Endodermal cell (in vitro differentiated cells): ENCODE measurements at regions not wholly inside any gene's neighbourhood (a gene's known extent, or its start where the extent isn't known, plus 50 kb on each side); places are given as distances from the start of the nearest gene placed in this dataset.

Experiments
- DNase-seq: peaks from one replicate; pipeline ENCODE4 v3.0.0-alpha.2; 2017
- H3K27ac ChIP-seq: 2 replicates; pipeline ENCODE4 v1.5.1; 2013; ENCODE audit warnings: mild to moderate bottlenecking, low read depth, low read length, moderate library complexity
- H3K27me3 ChIP-seq: 2 replicates; pipeline ENCODE4 v1.6.1; 2013; ENCODE audit warnings: mild to moderate bottlenecking, low read length, moderate library complexity; ENCODE audit not compliant: insufficient read depth, control insufficient read depth, poor library complexity, severe bottlenecking
- H3K36me3 ChIP-seq: 2 replicates; pipeline ENCODE4 v1.7.0; 2013; ENCODE audit warnings: mild to moderate bottlenecking, low read length, moderate library complexity; ENCODE audit not compliant: control insufficient read depth, insufficient read depth
- H3K4me1 ChIP-seq: one replicate; pipeline ENCODE4 v1.7.0; 2013; ENCODE audit warnings: low read length; ENCODE audit not compliant: control insufficient read depth, insufficient read depth
- H3K4me3 ChIP-seq: 2 replicates; pipeline ENCODE4 v1.5.1; 2013; ENCODE audit warnings: mild to moderate bottlenecking, low read length, moderate library complexity
- H3K9ac ChIP-seq: 2 replicates; pipeline ENCODE4 v1.6.1; 2013; ENCODE audit warnings: mild to moderate bottlenecking, low read length, moderate library complexity; ENCODE audit not compliant: poor library complexity, severe bottlenecking; ENCODE audit errors: extremely low read depth
- H3K9me3 ChIP-seq: 2 replicates; pipeline ENCODE4 v1.6.1; 2013; ENCODE audit warnings: mild to moderate bottlenecking, low read length, moderate library complexity; ENCODE audit not compliant: control insufficient read depth
- H3K27ac Mint-ChIP-seq: 2 replicates; pipeline ENCODE4 v1.8.0; 2020; ENCODE audit warnings: mixed read lengths
- H3K27me3 Mint-ChIP-seq: 2 replicates; pipeline ENCODE4 v1.8.0; 2021; ENCODE audit warnings: mild to moderate bottlenecking, mixed read lengths; ENCODE audit not compliant: insufficient read depth
- H3K36me3 Mint-ChIP-seq: 2 replicates; pipeline ENCODE4 v1.8.0; 2020; ENCODE audit warnings: low read depth, mixed read lengths
- H3K4me1 Mint-ChIP-seq: 2 replicates; pipeline ENCODE4 v1.8.0; 2020; ENCODE audit warnings: mixed read lengths
- H3K4me3 Mint-ChIP-seq: 2 replicates; pipeline ENCODE4 v1.8.0; 2020; ENCODE audit warnings: mild to moderate bottlenecking, moderate library complexity, mixed read lengths
- H3K9me3 Mint-ChIP-seq: 2 replicates; pipeline ENCODE4 v1.8.0; 2020; ENCODE audit warnings: mild to moderate bottlenecking, mixed read lengths
- CTCF ChIP-seq: fragments of 200-600 bp; sonication (generic); conservative IDR thresholded peaks from 2 replicates; pipeline ENCODE4 v1.5.0; 2021; ENCODE audit warnings: antibody characterized with exemption, mild to moderate bottlenecking
- WGBS, 2 experiments: methylation state at CpG; one replicate each; pipeline versions ENCODE4 v1.1.5 to v1.1.7; 2013; ENCODE audit warnings: missing lambda C conversion rate in 2 of 2, mixed read lengths in 1 of 2; ENCODE audit not compliant: insufficient coverage in 1 of 2, insufficient read length in 1 of 2; 5-methylcytosine and 5-hydroxymethylcytosine counted together

GRCh38 chr3:132090921-132091320 is 56.1 kb upstream of the CPNE4 start:
- no peak for TF ChIP-seq CTCF
- no peak overlapping the region for H3K9ac ChIP-seq
- no peak for DNase-seq
- H3K27me3 ChIP-seq: no peaks in the 10 kb centered on the region
- H3K4me3 Mint-ChIP-seq: no peak overlapping the region
- H3K36me3 ChIP-seq: no peaks in the 10 kb centered on the region
- H3K4me1 Mint-ChIP-seq: no peaks in the 10 kb centered on the region
- no peaks in the 10 kb centered on the region for H3K27me3 Mint-ChIP-seq
- no peak overlapping the region for H3K27ac ChIP-seq
- WGBS, 2 experiments: 90 to 100% methylated on average over 2 of the region's 2 CpGs
- no peaks in the 10 kb centered on the region for H3K9me3 Mint-ChIP-seq
- no peaks in the 10 kb centered on the region for H3K9me3 ChIP-seq
- no peaks in the 10 kb centered on the region for H3K36me3 Mint-ChIP-seq
- H3K4me3 ChIP-seq: no peak overlapping the region
- H3K4me1 ChIP-seq: no peaks in the 10 kb centered on the region
- no peak overlapping the region for H3K27ac Mint-ChIP-seq

- Histone ChIP-seq H3K4me1 (no peaks in the 10 kb centered on the region), H3K27me3 (no peaks in the 10 kb centered on the region), H3K36me3 (no peaks in the 10 kb centered on the region), H3K4me3 (no peak overlapping the region), H3K9ac (no peak overlapping the region), H3K9me3 (no peaks in the 10 kb centered on the region), H3K27ac (no peak overlapping the region)
- Mint-ChIP-seq H3K4me1 (no peaks in the 10 kb centered on the region), H3K27me3 (peaks cover 1% of the 10 kb centered on the region), H3K9me3 (peaks cover 3% of the 10 kb centered on the region), H3K36me3 (no peaks in the 10 kb centered on the region), H3K27ac (no peak overlapping the region), H3K4me3 (no peak overlapping the region)
- no peak for TF ChIP-seq CTCF
- WGBS, 2 experiments: 76 to 83% methylated on average over 1 of the region's 1 CpG
- DNase-seq: no peak
Observed at GRCh38 chr3:132116601-132117000, 81.8 kb upstream of the CPNE4 start.

- Mint-ChIP-seq H3K9me3 (peaks cover 7% of the 10 kb centered on the region), H3K27ac (no peak overlapping the region), H3K27me3 (peaks cover 3% of the 10 kb centered on the region), H3K4me3 (no peak overlapping the region), H3K4me1 (no peaks in the 10 kb centered on the region), H3K36me3 (no peaks in the 10 kb centered on the region)
- WGBS, 2 experiments: 100% methylated on average over 1 of the region's 1 CpG
- Histone ChIP-seq H3K27me3 (no peaks in the 10 kb centered on the region), H3K9ac (no peak overlapping the region), H3K9me3 (no peaks in the 10 kb centered on the region), H3K27ac (no peak overlapping the region), H3K4me3 (no peak overlapping the region), H3K36me3 (no peaks in the 10 kb centered on the region), H3K4me1 (no peaks in the 10 kb centered on the region)
- no peak for DNase-seq
- no peak for TF ChIP-seq CTCF
Observed at GRCh38 chr3:132117642-132118041, 82.8 kb upstream of the CPNE4 start.
